HG02938 (cell line): ENCODE measurements at regions not wholly inside any gene's neighbourhood (a gene's known extent, or its start where the extent isn't known, plus 50 kb on each side); places are given as distances from the start of the nearest gene placed in this dataset.
A peak's percentile ranks its signal among the peaks of the same experiment; 100 is the strongest.

Experiments used
- ATAC-seq: cut with Tn5 transposase; IDR thresholded peaks from one replicate; pipeline ENCODE4 v1.9.1; 2021; ENCODE audit warnings: mild to moderate bottlenecking, moderate library complexity; ENCODE audit not compliant: unreplicated experiment

DNA sequence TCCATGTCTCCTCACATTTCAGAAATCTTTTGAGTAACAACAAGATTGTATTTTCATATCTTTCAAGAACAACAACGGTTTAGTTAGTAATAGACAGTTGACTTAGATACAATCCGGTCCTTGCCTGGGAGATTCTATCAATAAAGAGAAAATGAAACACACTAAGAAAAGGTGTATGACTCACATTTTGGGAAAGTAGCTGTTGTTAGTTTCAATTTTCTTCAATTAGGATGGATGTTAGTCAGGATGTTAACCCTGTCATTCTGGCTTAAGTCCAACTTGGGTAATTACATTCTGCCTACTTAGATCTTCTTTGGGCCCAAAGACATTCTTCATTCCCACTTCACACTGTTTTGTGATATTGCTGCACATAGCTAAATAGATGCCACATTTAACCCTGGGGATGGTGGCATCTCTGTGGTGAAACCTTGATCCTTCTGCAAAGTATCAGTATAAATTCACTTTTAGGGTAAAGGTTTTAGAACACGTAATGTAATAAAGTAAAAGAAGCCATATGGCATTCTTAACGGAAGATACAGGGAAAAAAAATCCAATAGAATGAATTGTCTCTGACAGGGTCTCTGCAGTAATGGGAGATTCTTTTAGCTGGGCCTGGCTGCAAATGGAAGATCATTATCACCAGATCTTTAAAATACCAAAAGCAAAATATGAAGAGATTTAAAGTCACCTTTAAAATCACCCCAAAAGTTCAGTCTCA, 365.5 kb downstream of the FIGN start:
- ATAC-seq, result no peak

DNA sequence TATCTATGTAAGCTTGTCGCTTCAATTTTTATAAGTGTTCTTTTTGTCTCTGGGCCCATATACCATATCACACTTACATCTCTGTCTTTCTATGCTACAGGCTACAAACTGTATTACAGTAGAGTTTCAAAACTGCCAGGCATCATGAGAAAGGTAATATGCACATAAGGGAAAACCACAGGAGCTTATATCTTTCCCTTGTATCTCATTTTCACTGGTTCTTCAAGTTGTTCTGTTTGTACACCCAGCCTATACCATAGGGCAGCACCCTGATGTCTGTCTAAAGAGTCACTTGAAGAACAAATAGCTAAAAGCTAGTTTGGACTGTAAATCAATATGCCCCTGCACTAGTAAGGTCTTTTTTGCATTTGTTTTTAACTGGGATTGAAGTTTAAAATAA, 366.7 kb downstream of the FIGN start:
- no peak for ATAC-seq

DNA sequence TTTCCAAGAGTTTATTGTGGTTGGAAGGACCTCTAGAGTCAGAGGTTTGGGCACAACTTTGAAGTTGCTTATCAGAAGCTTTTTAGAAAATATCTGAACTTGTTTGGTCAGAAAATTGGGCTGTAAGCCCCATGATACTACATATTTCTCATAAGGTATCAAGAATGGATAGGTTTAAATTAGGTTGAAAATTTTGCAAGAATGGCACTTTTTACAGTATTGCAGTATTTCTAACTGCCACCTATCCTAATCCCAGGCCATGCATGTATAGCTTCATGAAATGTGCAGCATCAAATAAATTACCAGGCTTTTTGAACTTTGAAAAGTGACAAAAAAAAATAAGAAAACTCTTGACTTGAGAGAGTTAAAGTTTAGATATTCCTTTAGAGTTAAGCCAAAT, 367.2 kb downstream of the FIGN start:
- no peak for ATAC-seq

DNA sequence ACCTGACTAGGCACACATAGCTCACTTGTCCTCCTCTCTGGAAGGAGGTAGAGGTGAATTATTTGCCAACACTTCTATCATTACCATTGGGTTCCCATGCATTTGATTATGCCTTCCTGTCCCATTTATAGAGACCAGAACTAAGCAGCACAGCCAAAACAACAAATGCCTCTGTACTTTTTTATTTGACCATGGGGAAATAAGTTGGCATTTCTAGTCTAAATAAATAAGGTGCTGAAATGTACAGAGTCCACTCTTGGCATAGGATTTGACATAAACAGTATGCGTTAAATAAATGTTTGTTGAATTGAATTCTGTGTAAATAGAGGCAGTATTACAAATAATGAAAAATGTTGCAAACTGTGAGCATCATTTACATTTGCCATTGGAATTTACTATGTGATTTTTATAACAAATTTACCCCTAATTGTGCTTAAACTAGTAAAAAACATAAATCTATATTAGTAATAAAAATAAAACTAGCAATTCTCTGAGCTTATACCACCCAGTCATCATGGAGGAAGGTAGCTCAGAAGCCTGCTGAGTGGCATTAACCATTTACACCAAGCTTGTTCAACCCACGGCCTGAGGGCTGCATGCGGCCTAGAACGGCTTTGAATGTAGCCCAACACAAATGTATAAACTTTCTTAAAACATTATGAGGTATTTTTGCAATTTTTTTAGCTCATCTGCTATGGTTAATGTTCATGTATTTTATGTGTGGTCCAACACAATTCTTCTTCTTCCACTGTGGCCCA, 367.8 kb downstream of the FIGN start:
- no peak for ATAC-seq

DNA sequence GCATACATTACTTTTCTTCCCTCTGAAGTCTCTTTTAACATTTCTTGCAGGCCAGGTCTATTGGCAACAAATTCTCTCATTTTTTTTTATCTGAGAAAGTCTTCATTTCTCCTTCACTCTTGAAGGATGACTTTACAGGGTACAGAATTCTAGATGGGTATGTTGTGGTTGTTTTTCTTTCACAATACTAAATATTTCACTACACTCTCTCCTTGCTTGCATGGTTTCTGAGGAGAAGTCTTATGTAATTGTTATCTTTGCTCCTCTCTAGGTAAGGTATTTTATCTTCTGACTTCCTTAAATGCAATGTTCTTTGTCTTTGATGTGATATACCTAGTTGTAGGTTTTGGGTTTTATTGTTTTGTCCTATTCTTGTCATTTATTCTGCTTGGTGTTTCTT, 371.1 kb downstream of the FIGN start:
- ATAC-seq, result no peak

DNA sequence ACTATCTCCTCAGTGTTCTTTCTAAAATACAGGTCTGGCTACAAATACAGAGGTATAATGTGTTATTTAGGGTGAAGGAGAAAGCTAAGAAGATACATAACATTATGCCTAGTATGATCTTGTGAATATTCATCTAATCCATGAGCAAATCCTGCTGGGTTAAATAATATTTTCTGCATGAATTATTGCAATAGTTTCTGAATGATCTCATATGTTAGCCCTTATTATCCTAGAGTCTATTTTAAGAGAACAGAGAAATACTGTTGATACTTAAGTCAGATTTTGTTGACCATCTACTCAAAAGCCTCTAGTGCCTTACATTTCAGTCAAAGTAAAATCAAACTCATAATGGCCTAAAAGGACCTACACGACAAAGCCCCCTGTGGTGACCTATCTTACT, 382.3 kb downstream of the FIGN start:
- ATAC-seq, result no peak

DNA sequence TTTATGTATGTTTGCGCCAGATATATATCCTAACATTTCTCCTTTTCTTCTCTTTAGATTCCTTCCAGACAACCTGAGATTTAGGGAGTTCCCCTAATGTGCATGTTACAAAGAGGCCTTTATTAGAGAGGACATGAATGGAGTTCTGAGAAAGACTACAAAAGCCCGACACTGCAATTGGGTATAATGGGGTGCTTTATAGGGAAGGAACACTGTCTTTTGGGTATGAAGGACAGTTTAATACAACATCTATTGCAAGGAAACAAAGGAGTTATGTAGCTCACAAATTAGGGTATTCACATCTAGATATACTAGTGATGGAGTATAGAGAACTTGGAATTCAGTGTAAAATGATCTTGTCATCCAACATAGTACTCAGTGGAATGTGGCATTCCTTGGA, 383.8 kb downstream of the FIGN start:
- ATAC-seq, result no peak

DNA sequence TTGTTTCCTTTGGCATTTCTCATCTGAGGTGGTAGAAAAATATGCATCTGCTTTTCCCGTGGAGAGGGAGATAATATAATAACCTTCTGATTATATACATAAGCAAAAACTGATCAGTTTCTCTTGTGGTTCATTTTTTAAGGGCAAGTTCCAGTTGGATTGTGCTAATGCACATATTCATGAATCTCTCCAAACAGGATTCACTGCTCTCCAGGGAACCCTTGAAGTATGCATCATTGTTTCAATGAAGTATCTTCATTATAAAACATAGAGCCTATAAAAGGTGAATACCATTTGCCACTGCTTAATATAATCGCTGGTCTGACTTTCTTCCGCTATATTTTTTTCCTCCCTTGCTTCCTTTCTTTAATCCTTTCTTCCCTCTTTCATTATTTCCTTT, 384.7 kb downstream of the FIGN start:
- ATAC-seq, result no peak

DNA sequence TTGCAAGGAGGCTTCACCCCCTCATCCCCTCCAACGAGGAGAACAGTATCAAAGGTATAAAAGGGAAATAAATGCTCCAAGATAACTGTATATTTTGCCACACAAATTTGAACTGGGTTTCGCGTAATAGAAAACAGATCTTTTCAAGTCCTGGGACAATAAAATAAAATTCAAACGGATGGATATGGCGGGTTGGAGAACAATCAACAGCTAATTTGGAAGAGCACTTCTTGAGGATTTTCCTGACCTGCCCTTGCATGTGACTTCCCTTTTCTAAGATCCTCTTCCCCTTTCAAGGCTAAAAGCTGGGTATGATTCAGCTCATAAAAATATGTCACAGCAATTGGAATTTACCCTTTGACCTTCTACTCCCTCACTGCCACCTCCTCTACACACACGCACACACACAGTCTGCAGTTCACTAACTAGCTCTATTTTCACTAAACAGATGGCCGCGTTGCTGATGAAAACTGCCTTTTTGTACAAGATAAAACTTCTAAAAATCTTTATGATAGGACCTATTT, 386.9 kb downstream of the FIGN start:
- ATAC-seq, result no peak

DNA sequence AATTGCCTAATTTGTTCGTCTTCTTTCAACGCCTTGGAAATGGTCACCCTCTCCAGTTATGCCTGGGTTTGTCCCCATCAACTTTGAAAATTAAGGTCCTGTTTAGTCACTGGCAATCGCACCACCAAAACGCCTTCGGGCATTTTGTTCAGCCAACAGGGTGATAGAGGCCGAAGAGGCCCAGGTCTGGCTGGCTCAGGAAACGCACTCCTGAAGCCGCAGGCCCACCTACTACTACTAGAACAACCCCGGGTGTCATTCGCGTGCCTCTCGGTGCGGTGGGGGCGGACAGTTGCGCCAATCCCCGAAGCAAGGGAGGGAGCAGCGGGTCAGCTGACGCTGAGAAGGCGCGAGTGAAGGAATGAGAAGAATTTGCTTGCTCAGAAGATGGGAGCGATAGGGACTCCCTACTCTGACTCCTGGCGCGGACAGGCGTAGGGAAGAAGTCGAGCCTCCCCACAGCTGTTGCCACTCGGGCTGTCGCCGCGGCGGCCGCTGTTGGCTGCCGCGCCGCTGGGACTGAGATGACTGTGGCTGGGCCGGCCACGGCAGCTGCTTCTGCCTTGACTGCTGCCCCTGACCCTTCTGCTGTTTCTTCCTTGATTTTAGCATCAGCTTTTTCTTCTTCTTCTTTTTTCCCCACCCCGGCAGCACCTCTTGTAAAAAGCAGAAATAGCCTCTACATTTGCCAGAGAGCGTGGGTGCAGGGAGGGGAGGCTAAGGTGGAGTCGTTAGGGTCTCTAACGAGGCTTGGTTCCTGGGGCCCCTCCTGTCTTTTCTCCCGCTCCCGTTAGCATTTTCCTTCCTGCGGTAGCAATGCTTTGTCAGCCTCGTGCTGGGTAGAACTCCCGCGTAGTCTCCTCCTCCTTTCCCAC, 387.6 kb downstream of the FIGN start:
- no peak for ATAC-seq

DNA sequence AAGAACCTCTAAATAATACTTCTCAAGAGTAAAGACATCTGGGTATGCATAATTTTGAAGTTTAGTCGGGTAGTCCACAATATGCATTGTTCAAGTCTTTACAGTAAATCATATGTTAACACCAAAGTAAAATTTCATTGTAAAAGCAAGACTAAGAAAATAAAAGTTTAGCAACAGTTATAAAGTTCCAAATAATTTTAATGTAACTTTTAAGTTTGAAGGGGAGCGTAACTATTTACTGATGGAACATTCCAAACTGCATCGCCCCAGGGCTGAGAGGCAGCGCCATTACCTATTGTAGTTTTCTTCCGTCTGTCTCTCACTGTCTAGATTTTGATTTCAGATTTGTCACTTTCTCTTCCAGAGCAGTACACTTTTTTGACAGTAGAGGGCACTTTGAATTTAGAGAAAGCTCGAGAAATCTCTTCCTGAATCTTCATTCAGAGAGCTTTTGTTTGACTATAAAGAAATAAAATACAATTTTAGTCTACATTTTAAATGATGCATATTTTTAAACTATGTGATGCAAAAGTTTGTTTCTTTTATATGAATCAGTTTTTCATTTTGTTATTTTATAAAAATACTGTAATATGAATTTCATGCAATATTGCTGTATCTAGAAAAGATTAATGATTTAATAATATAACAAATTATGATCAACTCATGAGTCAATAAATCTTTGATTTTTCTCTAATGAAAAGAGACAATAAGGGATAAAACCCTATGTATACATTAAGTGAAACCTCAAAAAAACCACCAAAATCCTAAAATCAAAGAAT, 389.8 kb downstream of the FIGN start:
- ATAC-seq, result peak; percentile 72

DNA sequence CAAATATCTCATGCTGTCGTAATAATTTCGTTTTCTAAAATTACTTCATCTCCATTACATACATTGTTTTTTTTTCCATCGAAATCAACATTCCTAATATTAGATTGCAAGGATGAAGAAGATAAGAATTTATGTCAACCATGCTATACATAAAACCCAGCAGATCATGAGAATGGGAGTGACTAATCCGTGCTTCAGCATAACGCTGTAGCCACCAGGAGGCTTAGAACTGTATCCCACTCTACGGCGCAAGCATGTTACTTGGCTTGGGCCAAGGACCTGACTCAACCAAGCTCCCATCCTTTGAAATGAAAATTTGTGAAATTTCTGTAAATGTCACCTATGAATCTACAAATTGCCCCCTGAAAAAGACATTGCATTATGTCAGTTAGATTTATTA, 392.5 kb downstream of the FIGN start:
- ATAC-seq, result no peak

DNA sequence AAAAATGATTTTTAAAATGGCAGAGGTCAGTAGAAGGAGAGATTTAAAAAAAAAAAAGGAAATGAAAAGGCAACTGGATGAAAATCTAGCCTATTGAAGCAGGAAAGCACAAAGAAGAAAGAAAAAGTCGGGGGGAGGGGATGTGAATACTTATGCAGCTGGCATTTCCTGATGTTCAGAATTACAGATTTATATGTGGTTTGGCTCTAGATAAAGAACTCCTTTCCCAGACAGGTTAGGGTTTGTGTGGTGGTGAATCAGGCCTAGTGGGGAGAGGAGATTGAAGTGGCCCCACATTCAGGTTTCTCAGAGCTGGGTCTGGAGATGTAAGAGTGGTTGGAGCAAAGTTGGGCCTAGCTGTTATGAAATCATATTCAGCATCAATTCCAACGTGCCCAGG, 394.4 kb downstream of the FIGN start:
- ATAC-seq, result no peak

DNA sequence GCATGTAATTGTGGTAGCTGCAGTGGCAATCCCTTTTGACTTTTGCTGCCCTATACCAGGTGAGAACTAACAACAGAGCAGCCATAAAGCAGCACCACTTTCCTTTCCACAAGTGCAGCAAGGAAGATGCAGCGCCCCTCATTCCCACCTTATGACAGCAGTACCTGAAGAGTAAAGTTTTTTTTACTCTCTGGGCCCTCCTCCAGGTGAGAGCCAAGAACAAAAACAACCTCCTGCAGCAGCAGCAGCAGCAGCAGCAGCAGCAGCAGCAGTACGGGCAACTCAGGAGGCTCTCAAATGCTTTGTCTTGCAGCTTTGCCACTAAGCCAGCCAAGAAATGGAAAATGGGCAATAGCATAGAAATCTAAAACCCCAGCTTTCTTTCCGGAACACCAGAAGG, 397.5 kb downstream of the FIGN start:
- ATAC-seq, result no peak

DNA sequence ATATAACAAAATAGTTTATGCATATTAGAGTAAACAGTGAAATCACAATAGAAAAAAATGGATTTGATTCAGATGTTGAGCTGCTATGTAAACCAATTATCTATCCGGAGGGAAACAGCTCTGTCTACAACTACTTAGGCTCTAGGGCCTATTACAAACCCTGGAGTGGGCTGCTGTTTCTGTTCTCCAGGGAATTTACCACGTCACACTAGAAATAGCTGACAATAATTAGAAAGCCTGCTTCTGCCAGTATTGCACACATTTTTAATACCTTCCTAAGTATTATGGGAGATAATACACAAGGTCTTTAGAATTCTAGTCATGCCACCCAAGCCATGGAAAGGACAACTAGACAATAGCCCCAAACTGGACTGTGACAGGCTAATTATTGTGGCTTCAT, 411.1 kb downstream of the FIGN start:
- no peak for ATAC-seq

DNA sequence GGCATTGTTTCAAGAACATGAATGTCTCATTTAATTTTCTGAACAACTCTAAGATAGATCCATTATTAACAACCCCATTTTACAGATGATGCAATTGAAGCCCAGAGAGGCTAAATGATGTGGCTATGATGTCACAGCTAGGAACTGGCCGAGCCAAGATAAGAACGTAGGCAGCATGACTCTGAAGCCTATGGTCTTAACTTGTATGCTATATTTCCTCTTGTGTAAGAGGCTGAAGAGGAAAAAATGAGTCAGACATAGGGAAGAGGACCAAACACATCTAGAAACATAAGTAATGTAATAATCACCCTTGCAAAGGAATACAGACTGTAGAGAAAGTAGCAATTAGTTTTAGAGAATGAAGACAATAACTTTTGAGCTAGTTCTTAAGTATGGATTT, 416.8 kb downstream of the FIGN start:
- ATAC-seq, result no peak

DNA sequence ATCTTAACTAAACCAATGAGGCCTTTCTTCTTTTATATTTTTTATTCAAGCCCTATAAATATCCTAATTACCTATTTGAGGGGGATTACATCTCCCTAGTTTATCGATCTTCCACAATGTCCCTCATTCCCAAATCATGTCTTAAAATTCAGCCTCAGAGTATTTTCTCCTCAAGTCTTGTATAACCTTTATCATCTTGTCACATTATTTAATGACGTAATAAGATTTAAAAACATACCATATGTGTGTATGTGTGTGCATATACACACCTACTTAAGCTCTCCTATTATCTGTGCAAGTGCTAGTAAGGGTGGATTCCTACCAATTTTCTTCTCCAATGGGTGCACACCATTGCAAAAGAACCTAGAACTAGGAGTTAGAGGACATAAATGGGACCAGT, 421.1 kb downstream of the FIGN start:
- ATAC-seq, result no peak

DNA sequence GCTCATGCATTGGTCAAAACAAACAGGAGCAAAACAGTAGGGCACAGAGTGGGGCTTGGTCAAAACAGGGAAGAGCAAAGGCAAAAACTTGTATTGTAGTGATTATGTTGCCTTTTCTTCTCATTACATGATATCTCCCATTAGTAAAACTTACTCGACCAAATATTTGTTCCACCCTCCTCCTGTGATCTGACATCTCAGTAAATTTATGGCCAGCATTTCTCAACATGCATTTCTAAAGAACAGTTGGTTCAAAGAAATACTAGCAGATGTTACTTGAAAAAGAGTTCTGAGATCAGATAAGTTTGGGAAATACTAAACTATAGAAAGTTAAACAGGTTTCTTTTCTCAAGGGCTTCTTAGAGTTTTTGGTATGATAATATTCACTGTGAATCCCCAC, 423.1 kb downstream of the FIGN start:
- no peak for ATAC-seq

DNA sequence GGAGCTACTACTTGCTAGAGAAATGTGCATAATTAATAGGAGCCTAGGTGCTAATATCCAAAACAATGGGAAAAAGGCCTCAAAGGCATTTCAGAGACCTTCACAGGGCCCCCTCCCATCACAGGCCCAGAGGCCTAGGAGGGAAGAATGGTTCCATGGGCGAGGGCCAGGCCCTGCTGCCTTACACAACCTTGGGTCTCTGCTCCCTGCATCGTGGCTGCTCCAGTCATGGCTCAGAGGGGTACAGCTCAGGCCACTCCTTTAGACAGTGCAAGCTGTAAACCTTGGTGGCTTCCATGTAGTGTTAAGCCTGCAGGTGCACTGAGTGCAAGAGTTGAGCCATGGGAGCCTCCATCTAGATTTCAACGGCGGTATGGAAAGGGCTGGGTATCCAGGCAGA, 429.2 kb downstream of the FIGN start:
- no peak for ATAC-seq

DNA sequence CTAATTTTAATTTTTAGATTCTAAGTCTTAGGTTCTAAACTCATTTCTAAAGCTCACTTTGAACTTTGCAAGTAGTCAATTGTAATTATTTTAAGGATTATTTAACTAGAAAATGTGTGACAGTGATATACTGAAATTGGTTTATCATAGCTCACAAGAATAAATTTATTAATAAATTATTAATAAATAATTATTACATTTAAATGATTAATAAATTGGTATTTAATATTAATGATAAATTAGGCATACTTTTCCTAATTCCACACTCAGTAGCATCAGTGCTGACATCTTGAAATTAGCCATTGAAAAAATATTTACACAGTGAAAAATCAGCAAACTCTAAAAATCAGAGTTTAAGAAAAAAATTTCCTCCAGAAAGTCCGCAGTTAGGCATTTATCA, 433.7 kb downstream of the FIGN start:
- no peak for ATAC-seq

DNA sequence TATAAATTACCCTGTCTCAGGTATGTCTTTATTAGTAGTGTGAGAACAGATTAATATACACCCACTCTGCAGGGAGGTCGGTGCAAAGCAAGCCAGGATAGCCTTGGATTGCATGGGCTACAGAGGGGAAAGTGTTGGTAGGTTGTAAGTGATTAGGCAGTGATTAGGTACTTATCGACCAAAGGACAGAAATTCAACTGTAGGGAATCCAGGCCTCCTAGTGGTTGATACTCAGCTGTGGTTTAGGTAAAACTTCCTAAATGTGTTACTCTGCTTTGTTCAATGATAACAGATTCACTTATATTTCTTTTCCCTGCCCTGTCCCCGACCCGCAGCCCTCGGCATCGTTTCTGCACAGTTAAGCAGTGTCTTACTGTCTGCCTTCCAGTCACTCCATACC, 444.0 kb downstream of the FIGN start:
- no peak for ATAC-seq
